ENCODE measurements at regions not wholly inside any gene's neighbourhood (a gene's known extent, or its start where the extent isn't known, plus 50 kb on each side); places are given as distances from the start of the nearest gene placed in this dataset.

GRCh38 chr13:62294244-62294643 is 878.6 kb upstream of the PCDH20 start:
- Histone ChIP-seq H3K4me2 (ENCODE audit: control insufficient read depth, insufficient read depth) (no peak overlapping the region), H3K9me3 (replicated peaks; ENCODE audit: control insufficient read depth, insufficient read depth, low read length) (no peaks in the 10 kb centered on the region), H3K9ac (ENCODE audit: control insufficient read depth, insufficient read depth, low read length) (no peak overlapping the region), H4K20me1 (ENCODE audit: control insufficient read depth, insufficient read depth) (no peaks in the 10 kb centered on the region), H2AFZ (ENCODE audit: control insufficient read depth, low read depth, low read length) (no peak overlapping the region), H3K4me1 (ENCODE audit: control insufficient read depth, insufficient read depth, low read length) (peaks cover 8% of the 10 kb centered on the region; the same call in 1 of the 2 replicates), H3K27me3 (replicated peaks in 1 of 2; ENCODE audit: control insufficient read depth in 2 of 2, insufficient read depth in 2 of 2, low read length in 1 of 2) (no peaks in the 10 kb centered on the region), H3K79me2 (ENCODE audit: control insufficient read depth, insufficient read depth, low read length) (no peaks in the 10 kb centered on the region), H3K36me3 (ENCODE audit: control insufficient read depth in 2 of 2, insufficient read depth in 2 of 2, low read length in 1 of 2) (no peaks in the 10 kb centered on the region), H3K4me3 (no peak overlapping the region), H3K27ac (ENCODE audit: control insufficient read depth, insufficient read depth) (no peak overlapping the region)
- WGBS (ENCODE audit: insufficient coverage, insufficient replicate concordance, low lambda C conversion rate, missing lambda C conversion rate), result 73% methylated on average over 4 of the region's 4 CpGs
- TF ChIP-seq YY1 (IDR thresholded peaks at IDR 0.05; ENCODE audit: low read depth, low read length) (no peak), ZNF217 (IDR thresholded peaks at IDR 0.05) (no peak), HSF1 (IDR thresholded peaks at IDR 0.05; ENCODE audit: low read depth, low read length) (no peak)
- ChIA-PET POLR2A (no interaction called here), RAD21 (ENCODE audit: unreplicated experiment) (no interaction called here), CTCF (no interaction called here), SMC1A (ENCODE audit: uncharacterized antibody, unreplicated experiment) (interaction anchor here (1.3 to 1.7 kb wide), 2 partner anchors 12 to 174 kb away, joined by 3 to 6 read pairs; no protein-coding TSS in a partner anchor)
- in situ Hi-C loops (cut with MboI), result no loop called here
- intact Hi-C loops (cut with micrococcal nuclease; ENCODE audit: unreplicated experiment), result no loop called here
- ATAC-seq, result peak; percentile 21; the same call in 1 of the 3 replicates
- no peak for DNase-seq (ENCODE audit: low read depth, low spot score)
- no peak for FAIRE-seq
- no TSS peak for BruUV-seq (replicated peaks)

DNA sequence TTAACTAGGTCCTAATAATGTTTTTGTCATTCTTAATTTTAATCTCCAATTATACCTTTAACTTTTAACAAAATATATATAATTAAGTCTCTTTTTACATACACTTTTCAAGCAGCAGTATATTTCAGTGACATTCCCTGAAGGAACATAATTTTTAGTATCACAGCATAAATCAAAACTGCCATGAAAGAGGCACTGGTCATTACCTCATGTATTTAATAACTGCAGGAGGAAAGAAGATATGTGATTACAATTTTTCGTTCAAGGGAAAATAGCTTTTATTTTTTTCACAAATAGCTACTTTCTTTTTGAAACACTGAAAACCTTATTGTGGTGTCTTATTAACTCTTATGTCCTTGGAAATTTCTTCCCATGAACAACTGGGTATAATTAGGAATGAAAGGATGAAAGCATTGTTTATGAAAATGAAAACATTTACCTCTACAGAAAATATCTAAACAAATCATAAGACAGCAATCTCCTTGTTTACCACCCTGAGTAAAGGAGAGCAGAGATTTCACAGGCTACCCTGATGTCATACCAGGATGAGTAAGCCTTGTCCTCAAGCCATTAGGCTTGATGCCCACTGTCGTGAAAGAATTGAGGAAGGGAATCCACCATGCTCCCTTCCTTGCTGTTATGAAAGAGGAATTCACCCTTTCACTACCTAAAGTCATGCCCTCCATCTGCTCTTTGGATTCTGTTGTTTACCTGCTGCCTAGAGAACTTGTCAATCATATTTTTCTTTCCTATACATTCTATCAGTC is 877.2 kb upstream of the PCDH20 start:
- RAD21 ChIA-PET (ENCODE audit: unreplicated experiment), result interaction anchor here (1.5 kb wide), 1 partner anchor 16 kb away, joined by 4 read pairs; no protein-coding TSS in a partner anchor
- H3K4me2 ChIP-seq (ENCODE audit: control insufficient read depth, insufficient read depth), result 0 out of 2 replicates have a peak overlapping the region, but pooled peaks have one; percentile 9
- no peak overlapping the region for H3K9ac ChIP-seq (ENCODE audit: control insufficient read depth, insufficient read depth, low read length)
- SMC1A ChIA-PET (ENCODE audit: uncharacterized antibody, unreplicated experiment), result interaction anchor here (0.7 to 1.7 kb wide), 5 partner anchors 10 to 416 kb away, joined by 3 to 6 read pairs (median 3); no protein-coding TSS in a partner anchor
- CTCF ChIA-PET, result interaction anchor here (0.5 kb wide), 1 partner anchor 76 kb away, joined by 4 read pairs; no protein-coding TSS in a partner anchor
- TF ChIP-seq, protein P1, sequence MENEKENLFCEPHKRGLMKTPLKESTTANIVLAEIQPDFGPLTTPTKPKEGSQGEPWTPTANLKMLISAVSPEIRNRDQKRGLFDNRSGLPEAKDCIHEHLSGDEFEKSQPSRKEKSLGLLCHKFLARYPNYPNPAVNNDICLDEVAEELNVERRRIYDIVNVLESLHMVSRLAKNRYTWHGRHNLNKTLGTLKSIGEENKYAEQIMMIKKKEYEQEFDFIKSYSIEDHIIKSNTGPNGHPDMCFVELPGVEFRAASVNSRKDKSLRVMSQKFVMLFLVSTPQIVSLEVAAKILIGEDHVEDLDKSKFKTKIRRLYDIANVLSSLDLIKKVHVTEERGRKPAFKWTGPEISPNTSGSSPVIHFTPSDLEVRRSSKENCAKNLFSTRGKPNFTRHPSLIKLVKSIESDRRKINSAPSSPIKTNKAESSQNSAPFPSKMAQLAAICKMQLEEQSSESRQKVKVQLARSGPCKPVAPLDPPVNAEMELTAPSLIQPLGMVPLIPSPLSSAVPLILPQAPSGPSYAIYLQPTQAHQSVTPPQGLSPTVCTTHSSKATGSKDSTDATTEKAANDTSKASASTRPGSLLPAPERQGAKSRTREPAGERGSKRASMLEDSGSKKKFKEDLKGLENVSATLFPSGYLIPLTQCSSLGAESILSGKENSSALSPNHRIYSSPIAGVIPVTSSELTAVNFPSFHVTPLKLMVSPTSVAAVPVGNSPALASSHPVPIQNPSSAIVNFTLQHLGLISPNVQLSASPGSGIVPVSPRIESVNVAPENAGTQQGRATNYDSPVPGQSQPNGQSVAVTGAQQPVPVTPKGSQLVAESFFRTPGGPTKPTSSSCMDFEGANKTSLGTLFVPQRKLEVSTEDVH (IDR thresholded peaks at IDR 0.05; ENCODE audit: low read depth, partially characterized antibody), result no peak
- TF ChIP-seq IKZF1 (conservative IDR thresholded peaks at IDR 0.05), result 0 out of 2 replicates have a peak, but pooled peaks have one; percentile 19
- TF ChIP-seq BHLHE40 (IDR thresholded peaks at IDR 0.05; ENCODE audit: borderline replicate concordance in 1 of 2, low read depth in 2 of 2, low read length in 1 of 2), result no peak
- TF ChIP-seq YY1 (IDR thresholded peaks at IDR 0.05; ENCODE audit: low read depth, low read length), result no peak
- no peak for TF ChIP-seq RELA (IDR thresholded peaks at IDR 0.05; ENCODE audit: borderline replicate concordance, partially characterized antibody)
- TF ChIP-seq IKZF2 (IDR thresholded peaks at IDR 0.05), result peak; percentile 19 to 23; a peak in 1 of 4 replicates
- TF ChIP-seq KLF5 (IDR thresholded peaks at IDR 0.05; ENCODE audit: partially characterized antibody), result no peak
- H4K20me1 ChIP-seq (ENCODE audit: control insufficient read depth, insufficient read depth), result no peaks in the 10 kb centered on the region
- DNase-seq (ENCODE audit: low read depth, low spot score) (no peak), ATAC-seq (peak; percentile 86), FAIRE-seq (peak; percentile 57)
- H2AFZ ChIP-seq (ENCODE audit: control insufficient read depth, low read depth, low read length), result no peak overlapping the region; the same call in 1 of the 2 replicates
- H3K4me3 ChIP-seq, result no peak overlapping the region
- H3K4me1 ChIP-seq (ENCODE audit: control insufficient read depth, insufficient read depth, low read length), result peaks cover 8% of the 10 kb centered on the region; the same call in 1 of the 2 replicates
- 19% methylated on average over 2 of the region's 2 CpGs for WGBS (ENCODE audit: insufficient coverage, insufficient replicate concordance, low lambda C conversion rate, missing lambda C conversion rate)
- intact Hi-C loops (cut with micrococcal nuclease; ENCODE audit: unreplicated experiment) (no loop called here), in situ Hi-C loops (cut with MboI) (no loop called here)
- POLR2A ChIA-PET, result no interaction called here
- no peaks in the 10 kb centered on the region for H3K27me3 ChIP-seq (replicated peaks in 1 of 2; ENCODE audit: control insufficient read depth in 2 of 2, insufficient read depth in 2 of 2, low read length in 1 of 2)
- no TSS peak for BruUV-seq (replicated peaks)
- H3K27ac ChIP-seq (ENCODE audit: control insufficient read depth, insufficient read depth), result no peak overlapping the region
- H3K79me2 ChIP-seq (ENCODE audit: control insufficient read depth, insufficient read depth, low read length), result no peaks in the 10 kb centered on the region
- H3K9me3 ChIP-seq (replicated peaks; ENCODE audit: control insufficient read depth, insufficient read depth, low read length), result no peaks in the 10 kb centered on the region
- H3K36me3 ChIP-seq (ENCODE audit: control insufficient read depth in 2 of 2, insufficient read depth in 2 of 2, low read length in 1 of 2), result no peaks in the 10 kb centered on the region
